ENCODE measurements at regions not wholly inside any gene's neighbourhood (a gene's known extent, or its start where the extent isn't known, plus 50 kb on each side); places are given as distances from the start of the nearest gene placed in this dataset.

GRCh38 chr9:3049636-3050035 lies 205.7 kb upstream of the PUM3 start:
- DNase-seq (ENCODE audit: low spot score) = no peak

GRCh38 chr9:3047912-3048311 lies 204.0 kb upstream of the PUM3 start:
- no peak for DNase-seq (ENCODE audit: low spot score)

- DNase-seq (ENCODE audit: low spot score) = no peak
Measured at GRCh38 chr9:3045153-3045552, 201.3 kb upstream of the PUM3 start.

GRCh38 chr9:3043369-3043768 lies 199.5 kb upstream of the PUM3 start:
- DNase-seq (ENCODE audit: low spot score) = no peak

- no peak for DNase-seq (ENCODE audit: low spot score)
Measured at GRCh38 chr9:3040761-3041160, 196.9 kb upstream of the PUM3 start.

- DNase-seq (ENCODE audit: low spot score) = no peak
Measured at GRCh38 chr9:3036333-3036700, 192.4 kb upstream of the PUM3 start.

- DNase-seq (ENCODE audit: low spot score) = no peak
Measured at GRCh38 chr9:3035579-3036332, 191.9 kb upstream of the PUM3 start.

- DNase-seq (ENCODE audit: low spot score) = no peak
Measured at GRCh38 chr9:3032898-3033297, 189.0 kb upstream of the PUM3 start.

- peak; percentile 2 for DNase-seq (ENCODE audit: low spot score)
Measured at GRCh38 chr9:3028535-3028934, 184.6 kb upstream of the PUM3 start.

- DNase-seq (ENCODE audit: low spot score) = no peak
Measured at GRCh38 chr9:3027210-3027609, 183.3 kb upstream of the PUM3 start.

GRCh38 chr9:3023449-3023848 lies 179.6 kb upstream of the PUM3 start:
- DNase-seq (ENCODE audit: low spot score) = no peak

- DNase-seq (ENCODE audit: low spot score) = no peak
Measured at GRCh38 chr9:3018691-3019230, 174.9 kb upstream of the PUM3 start.

GRCh38 chr9:3018071-3018470 lies 174.2 kb upstream of the PUM3 start:
- no peak for DNase-seq (ENCODE audit: low spot score)

- no peak for DNase-seq (ENCODE audit: low spot score)
Measured at GRCh38 chr9:3014178-3014577, 170.3 kb upstream of the PUM3 start.

GRCh38 chr9:3012842-3013241 lies 168.9 kb upstream of the PUM3 start:
- DNase-seq (ENCODE audit: low spot score) = no peak

GRCh38 chr9:3012245-3012644 lies 168.3 kb upstream of the PUM3 start:
- DNase-seq (ENCODE audit: low spot score) = no peak

GRCh38 chr9:3008091-3008490 lies 164.2 kb upstream of the PUM3 start:
- no peak for DNase-seq (ENCODE audit: low spot score)

GRCh38 chr9:3007326-3007725 lies 163.4 kb upstream of the PUM3 start:
- DNase-seq (ENCODE audit: low spot score) = no peak

- no peak for DNase-seq (ENCODE audit: low spot score)
Measured at GRCh38 chr9:3006851-3007250, 163.0 kb upstream of the PUM3 start.

- DNase-seq (ENCODE audit: low spot score) = no peak
Measured at GRCh38 chr9:3004572-3004971, 160.7 kb upstream of the PUM3 start.

- DNase-seq (ENCODE audit: low spot score) = no peak
Measured at GRCh38 chr9:3001311-3001710, 157.4 kb upstream of the PUM3 start.

GRCh38 chr9:2992427-2992826 lies 148.5 kb upstream of the PUM3 start:
- peak; percentile 12 for DNase-seq (ENCODE audit: low spot score)

GRCh38 chr9:2991292-2991691 lies 147.4 kb upstream of the PUM3 start:
- DNase-seq (ENCODE audit: low spot score) = no peak

- DNase-seq (ENCODE audit: low spot score) = no peak
Measured at GRCh38 chr9:2987679-2988078, 143.8 kb upstream of the PUM3 start.

All from LoVo (cell line).